Inflammatory macrophage treated with lipopolysaccharide for 1 hour (primary cell): ENCODE measurements at regions not wholly inside any gene's neighbourhood (a gene's known extent, or its start where the extent isn't known, plus 50 kb on each side); places are given as distances from the start of the nearest gene placed in this dataset.

Source experiments
- DNase-seq, 2 donors: peaks; one replicate each; pipeline ENCODE4 v3.0.0-alpha.2; 2020 to 2022

- no peak for DNase-seq
Measured at GRCh38 chr9:113742878-113743277, 133.2 kb upstream of the ZNF618 start.

- no peak for DNase-seq
Measured at GRCh38 chr9:113746486-113746885, 129.6 kb upstream of the ZNF618 start.

DNA sequence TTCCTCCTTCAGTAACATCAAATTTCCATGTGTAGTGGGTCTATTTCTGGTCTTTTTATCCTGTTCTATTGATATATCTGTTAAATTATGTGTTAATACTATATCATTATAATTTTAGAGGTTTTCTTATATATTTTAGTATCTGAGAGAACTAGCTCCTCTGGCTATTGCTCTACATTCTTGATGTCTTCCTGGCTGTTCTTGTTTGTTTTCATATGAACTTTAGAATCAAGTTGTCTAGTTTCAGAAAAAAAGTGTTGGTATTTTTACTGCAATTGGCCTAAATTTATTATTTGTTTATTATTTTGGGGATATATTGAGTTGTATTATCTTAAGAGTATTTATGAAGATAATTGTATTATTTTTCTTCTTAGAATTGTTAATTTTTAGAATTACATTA is 128.0 kb upstream of the ZNF618 start:
- DNase-seq = no peak

- DNase-seq = no peak
Measured at GRCh38 chr9:113753398-113754119, 122.5 kb upstream of the ZNF618 start.

- no peak for DNase-seq
Measured at GRCh38 chr9:113754739-113755138, 121.4 kb upstream of the ZNF618 start.

DNA sequence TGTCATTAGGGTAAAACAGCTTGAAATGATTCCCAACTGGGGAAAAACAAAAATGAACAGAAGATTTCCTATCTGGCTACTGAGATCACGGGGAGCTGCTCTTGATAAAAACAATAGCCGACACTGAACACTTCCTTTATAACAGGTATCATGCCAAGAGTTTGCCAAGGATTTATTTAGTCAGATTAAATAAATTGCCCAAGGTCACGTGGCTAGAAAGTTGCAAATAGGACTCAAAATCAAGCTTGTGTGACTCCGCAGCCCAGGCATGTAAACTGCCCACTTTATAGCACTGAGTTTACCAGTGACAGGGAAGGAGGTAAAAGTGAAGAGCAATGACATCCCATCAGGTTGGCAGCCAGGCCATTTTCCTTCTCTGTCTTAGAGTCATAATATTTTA is 120.7 kb upstream of the ZNF618 start:
- DNase-seq = no peak

- DNase-seq = no peak
Measured at GRCh38 chr9:113756476-113757192, 119.5 kb upstream of the ZNF618 start.

DNA sequence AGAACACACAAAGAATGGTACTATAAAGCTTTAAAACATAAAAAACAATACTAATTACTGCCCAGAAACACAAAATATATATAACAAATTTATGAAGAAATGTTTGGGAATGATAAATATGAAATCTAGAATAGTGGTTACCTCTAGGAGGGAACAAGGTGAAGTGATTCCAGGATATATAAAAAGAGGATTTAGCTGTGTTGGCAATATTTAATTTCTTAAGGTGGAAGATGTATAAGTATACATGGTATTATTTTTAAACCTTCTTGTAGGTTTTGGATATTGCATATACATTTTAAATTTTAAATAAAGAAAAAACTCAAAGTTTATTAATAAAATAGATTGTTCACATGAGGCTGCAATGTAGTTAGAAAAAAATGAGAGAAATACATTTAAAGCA is 112.7 kb upstream of the ZNF618 start:
- no peak for DNase-seq

GRCh38 chr9:113764572-113764971 is 111.5 kb upstream of the ZNF618 start:
- no peak for DNase-seq

GRCh38 chr9:113769412-113769811 is 106.7 kb upstream of the ZNF618 start:
- no peak for DNase-seq

GRCh38 chr9:113770396-113770795 is 105.7 kb upstream of the ZNF618 start:
- DNase-seq = no peak

- peak in 1 of 2 donors; percentile 27 for DNase-seq
Measured at GRCh38 chr9:113771199-113771598, 104.9 kb upstream of the ZNF618 start.

DNA sequence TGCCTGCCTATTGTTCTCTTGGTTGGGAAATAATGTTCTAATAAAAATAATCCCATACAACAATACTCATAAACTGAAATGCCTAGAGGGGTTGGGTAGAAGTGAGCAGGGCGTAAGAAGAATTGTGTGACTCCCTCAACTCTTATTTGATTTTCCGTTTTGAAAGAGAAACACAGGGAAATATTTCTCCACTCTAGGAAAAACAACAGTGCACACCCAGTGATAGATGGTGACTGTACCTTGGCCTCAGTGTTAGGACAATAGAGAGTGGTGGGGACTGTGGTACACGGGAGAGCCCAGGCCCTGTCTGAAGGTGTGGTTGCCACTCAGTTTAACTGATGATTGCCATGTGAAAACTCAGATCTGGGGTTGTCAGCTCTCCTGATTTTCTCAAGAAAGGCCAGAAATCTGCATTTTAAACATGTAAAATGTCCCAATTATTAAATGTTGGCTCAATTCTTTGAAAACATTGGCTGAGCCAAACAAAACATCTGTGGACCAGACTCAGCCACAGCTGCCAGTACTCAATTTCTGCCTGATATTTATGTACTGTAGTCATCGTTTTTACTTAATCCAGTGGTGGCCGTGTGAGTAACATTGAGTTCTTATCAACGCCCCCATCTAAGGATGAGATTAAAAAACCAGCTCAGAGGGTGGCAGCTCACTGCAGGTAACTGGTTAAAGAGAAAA is 103.8 kb upstream of the ZNF618 start:
- DNase-seq = no peak

DNA sequence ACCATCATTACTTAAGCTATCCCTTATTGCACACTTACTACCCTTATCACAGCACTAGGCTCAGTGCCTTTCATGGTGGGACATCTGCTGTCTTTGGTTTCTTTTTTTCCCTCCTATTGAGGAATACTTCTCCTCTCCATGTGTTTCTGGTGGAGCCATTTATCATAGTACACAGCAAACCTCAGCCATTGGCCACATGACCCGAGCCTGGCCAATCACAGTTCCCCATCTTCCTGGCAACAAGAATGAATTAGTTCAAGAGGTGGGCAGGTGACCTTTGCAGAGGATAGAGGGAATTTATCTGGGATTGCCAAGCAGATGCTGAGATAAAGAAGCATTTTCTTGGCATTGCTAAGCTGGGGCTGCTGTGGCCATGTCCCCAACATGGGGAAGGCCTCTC is 101.1 kb upstream of the ZNF618 start:
- DNase-seq = no peak

DNA sequence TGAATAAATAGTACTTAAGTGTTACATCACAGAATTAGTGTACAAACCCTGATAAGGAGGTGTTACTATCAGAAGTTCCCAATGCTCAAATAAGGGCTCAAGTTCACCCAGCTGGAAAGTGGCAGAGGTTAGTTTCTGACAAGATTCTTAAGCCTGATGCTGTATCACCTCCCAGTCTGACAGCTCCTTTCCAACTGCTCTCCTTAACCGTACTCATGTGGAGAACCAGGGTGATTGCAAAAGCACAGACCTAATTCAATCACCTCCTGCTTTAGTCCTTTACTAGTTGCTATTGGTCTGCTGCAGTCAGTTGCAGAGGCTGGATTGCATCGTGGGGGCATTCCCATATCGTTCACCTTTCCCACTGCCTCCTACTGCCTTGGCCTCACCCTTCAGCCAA is 100.4 kb upstream of the ZNF618 start:
- DNase-seq = peak in 1 of 2 donors; percentile 21

GRCh38 chr9:113776194-113776593 is 99.9 kb upstream of the ZNF618 start:
- no peak for DNase-seq

- DNase-seq = no peak
Measured at GRCh38 chr9:113781381-113781780, 94.7 kb upstream of the ZNF618 start.

GRCh38 chr9:113781896-113782295 is 94.2 kb upstream of the ZNF618 start:
- peak; percentile 25 to 54 for DNase-seq

GRCh38 chr9:113783475-113783874 is 92.6 kb upstream of the ZNF618 start:
- DNase-seq = no peak

GRCh38 chr9:113785334-113785733 is 90.8 kb upstream of the ZNF618 start:
- DNase-seq = no peak

- no peak for DNase-seq
Measured at GRCh38 chr9:113786071-113786470, 90.0 kb upstream of the ZNF618 start.

DNA sequence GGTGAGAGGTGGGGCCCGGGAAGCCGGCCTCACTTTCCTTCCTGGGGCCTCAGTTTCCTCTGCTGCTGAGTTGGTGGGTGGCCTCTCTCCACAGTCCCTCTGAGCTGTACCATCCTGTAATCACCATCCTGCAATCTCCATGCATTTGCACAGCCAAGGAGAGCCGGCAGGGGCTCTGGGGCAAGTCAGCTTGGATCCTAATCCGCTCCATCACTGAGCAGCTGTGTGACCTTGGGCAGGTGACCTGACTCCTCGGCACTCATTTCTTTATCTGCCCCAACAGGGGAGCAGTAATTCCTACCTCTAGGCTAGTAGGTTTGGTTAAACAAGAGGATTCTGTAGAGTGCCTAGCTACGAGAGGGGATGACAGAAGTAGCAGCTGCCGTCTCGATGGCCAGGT is 88.2 kb upstream of the ZNF618 start:
- DNase-seq = no peak

DNA sequence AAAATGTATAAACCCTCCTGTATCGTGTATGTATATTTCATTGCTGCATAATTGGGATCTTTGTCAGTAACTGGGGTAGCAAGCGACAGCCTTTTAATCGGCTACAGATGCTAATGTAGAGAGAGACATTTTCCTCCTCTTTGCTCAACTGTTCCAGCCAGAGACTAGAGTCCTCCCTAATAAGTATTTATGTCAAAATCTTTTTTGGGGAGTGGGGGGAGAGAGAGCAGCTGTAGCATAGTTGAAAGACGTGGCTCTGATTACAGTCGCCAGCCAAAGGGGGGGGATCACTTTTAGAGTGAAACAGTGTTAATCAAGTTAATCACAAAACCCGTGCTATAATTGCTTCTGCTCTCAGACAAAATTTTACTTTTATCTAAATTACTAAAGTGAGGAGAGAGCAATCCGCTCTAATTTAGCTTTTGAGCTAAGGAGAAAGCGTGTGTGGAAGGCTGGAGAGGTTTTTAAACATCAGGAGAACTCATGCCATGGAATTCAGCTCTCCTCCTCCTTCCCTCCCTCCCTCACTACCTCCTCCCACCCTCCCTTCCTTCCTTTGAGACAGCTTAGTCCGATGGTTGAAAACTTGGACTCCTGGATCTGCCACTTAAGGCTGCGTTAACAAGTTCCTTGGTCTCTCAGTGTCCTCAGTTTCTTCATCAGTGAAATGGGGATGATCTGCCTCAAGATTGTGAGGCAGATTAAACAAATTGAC is 87.3 kb upstream of the ZNF618 start:
- DNase-seq = no peak
